ENCODE measurements at regions not wholly inside any gene's neighbourhood (a gene's known extent, or its start where the extent isn't known, plus 50 kb on each side); places are given as distances from the start of the nearest gene placed in this dataset.

DNA sequence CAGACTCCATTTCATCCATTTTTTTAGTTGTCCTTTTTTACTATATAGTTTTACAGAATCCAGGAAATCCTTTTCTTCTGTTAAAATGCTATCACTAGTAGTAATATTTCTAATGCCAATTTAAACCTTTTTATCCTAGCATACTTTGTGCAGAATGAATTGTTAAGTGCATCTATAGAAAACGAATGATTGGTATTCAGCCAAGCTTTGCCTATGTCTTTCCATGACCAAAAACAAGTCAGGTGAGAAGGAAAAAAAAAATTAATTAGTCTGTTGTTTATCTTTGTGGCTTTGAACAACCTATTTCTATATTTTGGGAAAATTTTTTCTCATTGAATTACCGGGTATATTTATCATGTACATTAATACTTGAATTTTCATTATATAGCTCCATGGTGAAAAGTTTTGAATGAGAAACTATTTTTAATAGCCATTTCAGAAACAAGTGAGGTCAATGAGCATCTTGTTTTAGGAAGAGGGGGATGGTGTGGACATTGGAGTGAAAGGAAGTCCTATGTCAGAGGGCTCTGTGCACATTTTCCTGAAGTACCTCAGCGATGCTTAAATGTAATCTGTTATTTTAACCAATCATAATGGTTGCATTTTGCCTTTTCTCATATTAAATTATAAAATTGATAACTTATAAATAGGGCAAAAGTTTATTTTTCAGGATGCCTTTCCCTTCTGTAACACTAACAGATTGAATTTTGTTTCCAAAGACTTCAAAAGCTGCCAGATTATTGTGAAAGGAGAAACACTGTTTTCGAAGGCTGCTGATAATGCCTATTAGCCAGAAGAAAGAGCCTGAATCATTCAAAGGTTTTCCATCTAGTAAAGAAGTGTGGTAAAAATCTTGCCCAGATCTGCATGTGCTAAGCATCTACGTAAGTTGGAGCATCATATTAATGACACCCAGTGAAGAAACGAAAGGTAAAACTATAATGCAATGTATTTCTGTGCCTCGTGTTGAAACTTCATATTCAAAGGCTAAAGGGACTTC is 73.8 kb upstream of the S1PR1 start:
- TF ChIP-seq, protein P1, sequence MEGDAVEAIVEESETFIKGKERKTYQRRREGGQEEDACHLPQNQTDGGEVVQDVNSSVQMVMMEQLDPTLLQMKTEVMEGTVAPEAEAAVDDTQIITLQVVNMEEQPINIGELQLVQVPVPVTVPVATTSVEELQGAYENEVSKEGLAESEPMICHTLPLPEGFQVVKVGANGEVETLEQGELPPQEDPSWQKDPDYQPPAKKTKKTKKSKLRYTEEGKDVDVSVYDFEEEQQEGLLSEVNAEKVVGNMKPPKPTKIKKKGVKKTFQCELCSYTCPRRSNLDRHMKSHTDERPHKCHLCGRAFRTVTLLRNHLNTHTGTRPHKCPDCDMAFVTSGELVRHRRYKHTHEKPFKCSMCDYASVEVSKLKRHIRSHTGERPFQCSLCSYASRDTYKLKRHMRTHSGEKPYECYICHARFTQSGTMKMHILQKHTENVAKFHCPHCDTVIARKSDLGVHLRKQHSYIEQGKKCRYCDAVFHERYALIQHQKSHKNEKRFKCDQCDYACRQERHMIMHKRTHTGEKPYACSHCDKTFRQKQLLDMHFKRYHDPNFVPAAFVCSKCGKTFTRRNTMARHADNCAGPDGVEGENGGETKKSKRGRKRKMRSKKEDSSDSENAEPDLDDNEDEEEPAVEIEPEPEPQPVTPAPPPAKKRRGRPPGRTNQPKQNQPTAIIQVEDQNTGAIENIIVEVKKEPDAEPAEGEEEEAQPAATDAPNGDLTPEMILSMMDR (IDR thresholded peaks at IDR 0.05; ENCODE audit: insufficient read depth, low read length, severe bottlenecking): no peak
- Histone ChIP-seq H3K4me3 (ENCODE audit: low read depth, low read length) (no peak overlapping the region), H3K27me3 (ENCODE audit: control insufficient read depth, insufficient read depth, low read length) (no peaks in the 10 kb centered on the region), H3K36me3 (ENCODE audit: control insufficient read depth, insufficient read depth, low read length) (no peaks in the 10 kb centered on the region)
- no peak for DNase-seq (ENCODE audit: low read depth)
- no peak for FAIRE-seq

DNA sequence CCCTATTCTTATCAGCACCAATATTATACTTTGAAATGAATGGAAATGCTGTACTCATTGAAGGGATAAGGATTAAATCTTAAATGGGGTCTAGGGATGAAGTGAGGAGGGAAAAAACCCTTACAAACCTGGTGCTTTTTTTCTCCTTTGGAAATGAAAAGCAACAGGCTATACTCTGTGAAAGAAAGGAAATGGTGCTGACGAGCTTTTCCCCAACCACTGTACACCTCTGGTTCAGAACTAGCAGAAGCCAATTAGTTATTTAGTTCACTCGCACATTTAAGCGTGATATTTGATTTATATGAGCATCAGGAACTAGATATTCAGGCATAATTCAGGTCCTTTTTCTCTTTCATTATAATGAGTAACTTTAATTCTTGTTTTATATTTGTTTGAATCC is 74.5 kb upstream of the S1PR1 start:
- H3K4me3 ChIP-seq (ENCODE audit: low read depth, low read length): no peak overlapping the region
- FAIRE-seq: no peak
- H3K36me3 ChIP-seq (ENCODE audit: control insufficient read depth, insufficient read depth, low read length): no peaks in the 10 kb centered on the region
- TF ChIP-seq, protein P1 (IDR thresholded peaks at IDR 0.05; ENCODE audit: insufficient read depth, low read length, severe bottlenecking): no peak
- DNase-seq (ENCODE audit: low read depth): no peak
- no peaks in the 10 kb centered on the region for H3K27me3 ChIP-seq (ENCODE audit: control insufficient read depth, insufficient read depth, low read length)

DNA sequence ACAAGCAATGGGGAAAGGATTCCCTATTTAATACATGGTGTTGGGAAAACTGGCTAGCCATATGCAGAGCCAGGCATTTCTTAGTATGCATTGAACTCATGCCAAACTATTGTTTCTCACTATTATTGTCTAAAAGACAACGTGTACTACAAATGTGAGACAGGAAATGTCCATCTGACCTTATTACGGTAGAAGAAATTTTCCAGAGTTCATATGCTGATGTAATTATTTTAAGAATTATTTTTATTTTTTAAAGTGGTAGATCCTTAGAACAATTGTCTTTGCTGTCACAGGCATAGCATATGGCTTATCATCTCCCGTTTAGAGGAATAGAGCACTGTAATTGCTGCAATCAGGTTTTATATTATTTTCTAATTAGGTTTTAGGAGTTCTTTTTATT is 75.2 kb upstream of the S1PR1 start:
- H3K36me3 ChIP-seq (ENCODE audit: control insufficient read depth, insufficient read depth, low read length): no peaks in the 10 kb centered on the region
- H3K27me3 ChIP-seq (ENCODE audit: control insufficient read depth, insufficient read depth, low read length): no peaks in the 10 kb centered on the region
- DNase-seq (ENCODE audit: low read depth) (no peak), FAIRE-seq (no peak)
- TF ChIP-seq, protein P1 (IDR thresholded peaks at IDR 0.05; ENCODE audit: insufficient read depth, low read length, severe bottlenecking): no peak
- H3K4me3 ChIP-seq (ENCODE audit: low read depth, low read length): no peak overlapping the region

DNA sequence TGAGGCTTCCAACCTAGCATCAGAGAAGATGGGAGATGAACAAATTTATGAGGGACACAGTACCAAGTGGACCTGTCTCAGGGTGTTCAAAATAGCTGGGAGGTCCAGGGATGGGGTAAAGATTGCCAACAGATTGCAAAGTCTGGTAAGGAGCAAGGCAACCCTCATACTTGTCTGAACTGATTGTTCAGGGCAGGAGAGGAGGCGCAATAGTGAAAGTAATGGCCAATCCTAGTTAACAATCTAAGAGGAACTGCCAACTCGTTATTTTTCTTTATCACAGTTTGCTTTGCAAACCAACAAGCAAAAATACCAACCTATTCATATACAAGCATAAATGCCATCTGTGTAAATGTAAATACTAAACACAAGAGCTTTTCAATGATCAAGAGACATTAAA is 78.4 kb upstream of the S1PR1 start:
- TF ChIP-seq, protein P1 (IDR thresholded peaks at IDR 0.05; ENCODE audit: insufficient read depth, low read length, severe bottlenecking): no peak
- Histone ChIP-seq H3K36me3 (ENCODE audit: control insufficient read depth, insufficient read depth, low read length) (no peaks in the 10 kb centered on the region), H3K4me3 (ENCODE audit: low read depth, low read length) (no peak overlapping the region), H3K27me3 (ENCODE audit: control insufficient read depth, insufficient read depth, low read length) (no peaks in the 10 kb centered on the region)
- FAIRE-seq: no peak
- no peak for DNase-seq (ENCODE audit: low read depth)

DNA sequence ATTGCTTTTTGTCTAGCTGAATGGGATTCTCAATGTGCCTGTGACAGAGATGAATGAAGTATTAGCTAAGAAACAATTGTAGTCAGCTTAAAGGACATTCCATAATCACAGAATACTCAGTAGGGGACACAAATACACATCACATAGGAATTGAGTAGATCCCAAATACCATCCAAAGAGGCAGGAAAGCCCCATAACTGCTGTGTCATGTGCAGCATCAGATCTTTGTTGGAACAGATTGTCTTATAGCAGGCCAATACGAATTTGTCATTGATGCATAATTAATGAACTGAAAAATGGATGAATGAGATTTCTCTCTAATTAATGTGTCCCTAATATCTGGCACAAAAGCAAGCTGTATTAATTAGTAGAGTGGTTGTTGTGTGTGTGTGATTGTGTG is 82.3 kb upstream of the S1PR1 start:
- no peak for FAIRE-seq

More for the DNA sequence above, 82.3 kb upstream of the S1PR1 start:
- TF ChIP-seq, protein P1 (IDR thresholded peaks at IDR 0.05; ENCODE audit: insufficient read depth, low read length, severe bottlenecking): no peak
- no peak overlapping the region for H3K4me3 ChIP-seq (ENCODE audit: low read depth, low read length)
- DNase-seq (ENCODE audit: low read depth): no peak
- H3K36me3 ChIP-seq (ENCODE audit: control insufficient read depth, insufficient read depth, low read length): no peaks in the 10 kb centered on the region
- H3K27me3 ChIP-seq (ENCODE audit: control insufficient read depth, insufficient read depth, low read length): no peaks in the 10 kb centered on the region
